ENCODE measurements at regions not wholly inside any gene's neighbourhood (a gene's known extent, or its start where the extent isn't known, plus 50 kb on each side); places are given as distances from the start of the nearest gene placed in this dataset.
"Not testable (repeated sequence)": the region's sequence is repeated elsewhere in the genome, so short reads cannot be mapped to it uniquely, and the experiment has no call there.

GRCh38 chr6:15110726-15111354 lies 135.0 kb upstream of the JARID2 start:
- H3K9me3 Mint-ChIP-seq = peaks cover 9% of the 10 kb centered on the region
- ATAC-seq = no peak
- intact Hi-C loops (cut with micrococcal nuclease) = no loop called here
- peaks cover 2% of the 10 kb centered on the region for H3K4me1 Mint-ChIP-seq (ENCODE audit: low read depth)
- ChIA-PET CTCF (no interaction called here), POLR2A (no interaction called here)
- no peak for TF ChIP-seq CTCF (IDR thresholded peaks at IDR 0.05)
- DNase-seq = no peak
- H3K4me3 Mint-ChIP-seq = no peak overlapping the region
- no peak overlapping the region for H3K27ac Mint-ChIP-seq
- H3K36me3 Mint-ChIP-seq (ENCODE audit: low read depth) = no peaks in the 10 kb centered on the region
- no peaks in the 10 kb centered on the region for H3K27me3 Mint-ChIP-seq

- CTCF ChIA-PET; H3K4me3 Mint-ChIP-seq; intact Hi-C loops (cut with micrococcal nuclease); H3K36me3 Mint-ChIP-seq (ENCODE audit: low read depth); H3K4me1 Mint-ChIP-seq (ENCODE audit: low read depth); ATAC-seq; H3K9me3 Mint-ChIP-seq; H3K27me3 Mint-ChIP-seq; DNase-seq; H3K27ac Mint-ChIP-seq; POLR2A ChIA-PET: not testable (repeated sequence)
These were observed 134.3 kb upstream of the JARID2 start for GRCh38 chr6:15111576-15111975.

- TF ChIP-seq CTCF (IDR thresholded peaks at IDR 0.05) = no peak
- Mint-ChIP-seq H3K9me3 (no peaks in the 10 kb centered on the region), H3K36me3 (ENCODE audit: low read depth) (no peaks in the 10 kb centered on the region), H3K27ac (no peak overlapping the region), H3K27me3 (no peaks in the 10 kb centered on the region), H3K4me3 (no peak overlapping the region), H3K4me1 (ENCODE audit: low read depth) (peaks cover 2% of the 10 kb centered on the region)
- no peak for DNase-seq
- intact Hi-C loops (cut with micrococcal nuclease) = no loop called here
- ChIA-PET POLR2A (no interaction called here), CTCF (no interaction called here)
- ATAC-seq = no peak
These were observed 132.3 kb upstream of the JARID2 start for GRCh38 chr6:15113587-15113986.

GRCh38 chr6:15114061-15114460 lies 131.8 kb upstream of the JARID2 start:
- ChIA-PET CTCF (no interaction called here), POLR2A (no interaction called here)
- H3K4me1 Mint-ChIP-seq (ENCODE audit: low read depth) = peaks cover 2% of the 10 kb centered on the region
- no peak overlapping the region for H3K27ac Mint-ChIP-seq
- TF ChIP-seq CTCF (IDR thresholded peaks at IDR 0.05) = no peak
- DNase-seq = no peak
- no peaks in the 10 kb centered on the region for H3K36me3 Mint-ChIP-seq (ENCODE audit: low read depth)
- intact Hi-C loops (cut with micrococcal nuclease) = no loop called here
- no peaks in the 10 kb centered on the region for H3K9me3 Mint-ChIP-seq
- H3K27me3 Mint-ChIP-seq = no peaks in the 10 kb centered on the region
- no peak for ATAC-seq
- no peak overlapping the region for H3K4me3 Mint-ChIP-seq

- ATAC-seq = no peak
- Mint-ChIP-seq H3K36me3 (ENCODE audit: low read depth) (no peaks in the 10 kb centered on the region), H3K27me3 (no peaks in the 10 kb centered on the region), H3K4me3 (no peak overlapping the region), H3K9me3 (no peaks in the 10 kb centered on the region), H3K4me1 (ENCODE audit: low read depth) (peaks cover 2% of the 10 kb centered on the region), H3K27ac (no peak overlapping the region)
- ChIA-PET POLR2A (no interaction called here), CTCF (no interaction called here)
- TF ChIP-seq CTCF (IDR thresholded peaks at IDR 0.05) = no peak
- DNase-seq = no peak
- intact Hi-C loops (cut with micrococcal nuclease) = no loop called here
These were observed 129.0 kb upstream of the JARID2 start for GRCh38 chr6:15116889-15117288.

- no peak overlapping the region for H3K4me3 Mint-ChIP-seq
- intact Hi-C loops (cut with micrococcal nuclease) = no loop called here
- peaks cover 2% of the 10 kb centered on the region for H3K4me1 Mint-ChIP-seq (ENCODE audit: low read depth)
- CTCF ChIA-PET = no interaction called here
- TF ChIP-seq CTCF (IDR thresholded peaks at IDR 0.05) = no peak
- no peaks in the 10 kb centered on the region for H3K27me3 Mint-ChIP-seq
- DNase-seq (no peak), ATAC-seq (no peak)
- no peaks in the 10 kb centered on the region for H3K36me3 Mint-ChIP-seq (ENCODE audit: low read depth)
- H3K27ac Mint-ChIP-seq = no peak overlapping the region
- POLR2A ChIA-PET = interaction anchor here (0.7 to 1.1 kb wide), 2 partner anchors 18 to 20 kb away, joined by 3 to 5 read pairs; no protein-coding TSS in a partner anchor
- H3K9me3 Mint-ChIP-seq = no peaks in the 10 kb centered on the region
These were observed 124.4 kb upstream of the JARID2 start for GRCh38 chr6:15121443-15121842.
